IMR-90 (cell line): ENCODE measurements at regions not wholly inside any gene's neighbourhood (a gene's known extent, or its start where the extent isn't known, plus 50 kb on each side); places are given as distances from the start of the nearest gene placed in this dataset.

Source experiments
- ATAC-seq: fragments of 200-7000 bp; cut with Tn5 transposase; 2 replicates; pipeline ENCODE4 v1.9.1; 2020; ENCODE audit warnings: low read depth, mild to moderate bottlenecking, moderate library complexity
- BruUV-seq: library from RNA; stranded (reverse); fragments of 400-500 nt; replicated peaks from 2 replicates; lab custom pipeline; 2021; lab: Mats Ljungman, UMichigan
- CTCF ChIA-PET: fragments of 300-600 bp; formaldehyde crosslinking; extraction: SDS; loops from one replicate; lab custom pipeline; 2021; ENCODE audit warnings: antibody characterized with exemption; lab: Yijun Ruan, JAX
- POLR2A ChIA-PET: fragments of 300-600 bp; sonication (Branson Sonifier 250); formaldehyde crosslinking; loops from one replicate; lab custom pipeline; 2022; ENCODE audit warnings: antibody characterized with exemption; ENCODE audit not compliant: unreplicated experiment; lab: Charles Lee
- DNase-seq: peaks from one replicate; pipeline ENCODE4 v3.0.0; 2013
- H2AFZ ChIP-seq: replicated peaks from 2 replicates; pipeline ENCODE3; 2013; ENCODE audit warnings: low read length, mild to moderate bottlenecking; ENCODE audit not compliant: poor library complexity
- H2AK5ac ChIP-seq: 2 replicates; pipeline ENCODE4 v1.6.1; 2013; ENCODE audit warnings: low read depth, low read length, inconsistent platforms
- H2AK9ac ChIP-seq: replicated peaks from 2 replicates; pipeline ENCODE3; 2013; ENCODE audit warnings: mild to moderate bottlenecking, low read depth, low read length, moderate library complexity; ENCODE audit not compliant: poor library complexity
- H2BK120ac ChIP-seq: 2 replicates; pipeline ENCODE4 v1.6.1; 2013; ENCODE audit warnings: low read depth, low read length, inconsistent platforms
- H2BK15ac ChIP-seq: 3 replicates; pipeline ENCODE4 v1.6.1; 2013; ENCODE audit warnings: low read depth, low read length, inconsistent platforms
- H2BK20ac ChIP-seq: 2 replicates; pipeline ENCODE4 v1.6.1; 2013; ENCODE audit warnings: low read depth, mild to moderate bottlenecking, inconsistent platforms, low read length, moderate library complexity
- H2BK5ac ChIP-seq: 2 replicates; pipeline ENCODE4 v1.6.1; 2013; ENCODE audit warnings: mild to moderate bottlenecking, low read depth, low read length, inconsistent platforms; ENCODE audit not compliant: poor library complexity, severe bottlenecking
- H3K14ac ChIP-seq: replicated peaks from 2 replicates; pipeline ENCODE4 v1.6.1; 2013; ENCODE audit warnings: low read depth, low read length, inconsistent platforms
- H3K18ac ChIP-seq: 2 replicates; pipeline ENCODE4 v1.6.1; 2013; ENCODE audit warnings: low read depth, low read length, control low read depth
- H3K23ac ChIP-seq: 2 replicates; pipeline ENCODE4 v1.6.1; 2013; ENCODE audit warnings: low read depth, low read length, inconsistent platforms
- H3K27ac ChIP-seq: 2 replicates; pipeline ENCODE4 v1.5.1; 2013; ENCODE audit warnings: mild to moderate bottlenecking, control low read depth, low read length; ENCODE audit not compliant: insufficient read depth
- H3K27me3 ChIP-seq: 2 replicates; pipeline ENCODE4 v1.6.1; 2013; ENCODE audit warnings: low read length; ENCODE audit not compliant: control insufficient read depth, insufficient read depth
- H3K36me3 ChIP-seq: 2 replicates; pipeline ENCODE4 v1.6.1; 2013; ENCODE audit warnings: low read length, mixed read lengths; ENCODE audit not compliant: control insufficient read depth, insufficient read depth
- H3K4ac ChIP-seq: 2 replicates; pipeline ENCODE4 v1.6.1; 2013; ENCODE audit warnings: low read depth, low read length, inconsistent platforms
- H3K4me1 ChIP-seq: 2 replicates; pipeline ENCODE4 v1.6.1; 2013; ENCODE audit warnings: low read length, mixed read lengths; ENCODE audit not compliant: control insufficient read depth, insufficient read depth
- H3K4me2 ChIP-seq: 2 replicates; pipeline ENCODE4 v1.6.1; 2013; ENCODE audit warnings: low read depth, mild to moderate bottlenecking, control low read depth, low read length, moderate library complexity
- H3K4me3 ChIP-seq: 2 replicates; pipeline ENCODE4 v1.5.1; 2013; ENCODE audit warnings: low read depth, mild to moderate bottlenecking, control low read depth, low read length, moderate library complexity; ENCODE audit not compliant: insufficient read depth
- H3K56ac ChIP-seq: 2 replicates; pipeline ENCODE4 v1.6.1; 2013; ENCODE audit warnings: low read length, inconsistent platforms; ENCODE audit not compliant: insufficient read depth; ENCODE audit errors: extremely low read depth
- H3K79me1 ChIP-seq, 2 experiments: 2 replicates each; pipeline ENCODE4 v1.6.1; 2013; ENCODE audit warnings: low read length in 2 of 2, inconsistent platforms in 1 of 2, low read depth in 1 of 2
- H3K9ac ChIP-seq: 2 replicates; pipeline ENCODE4 v1.6.1; 2013; ENCODE audit warnings: low read depth, low read length, control low read depth
- H3K9me1 ChIP-seq: 2 replicates; pipeline ENCODE4 v1.6.1; 2013; ENCODE audit warnings: low read length, inconsistent platforms; ENCODE audit not compliant: insufficient read depth
- H3K9me3 ChIP-seq: 2 replicates; pipeline ENCODE4 v1.6.1; 2013; ENCODE audit warnings: low read length; ENCODE audit not compliant: control insufficient read depth, insufficient read depth
- H4K20me1 ChIP-seq: 2 replicates; pipeline ENCODE4 v1.6.1; 2013; ENCODE audit warnings: low read length, inconsistent platforms; ENCODE audit not compliant: insufficient read depth
- H4K5ac ChIP-seq: 2 replicates; pipeline ENCODE4 v1.6.1; 2013; ENCODE audit warnings: mild to moderate bottlenecking, low read depth, low read length, control low read depth
- H4K8ac ChIP-seq, 2 experiments: 2 replicates each; pipeline ENCODE4 v1.6.1; 2013; ENCODE audit warnings: low read depth in 2 of 2, low read length in 2 of 2, control low read depth in 1 of 2, inconsistent platforms in 1 of 2
- H4K91ac ChIP-seq: 2 replicates; pipeline ENCODE4 v1.6.1; 2013; ENCODE audit warnings: low read depth, low read length, inconsistent platforms; ENCODE audit not compliant: insufficient read depth
- CEBPB ChIP-seq: IDR thresholded peaks from 2 replicates; pipeline ENCODE4 v1.6.1; 2012; ENCODE audit warnings: low read depth, low read length, improper control_type of control experiment
- MXI1 ChIP-seq: IDR thresholded peaks from 2 replicates; pipeline ENCODE4 v1.6.1; 2012; ENCODE audit warnings: low read depth, mild to moderate bottlenecking, low read length, moderate library complexity, borderline replicate concordance
- NFE2L2 ChIP-seq: fragments of 150-350 bp; IDR thresholded peaks from 2 replicates; pipeline ENCODE4 v1.6.1; 2016; ENCODE audit warnings: low read depth, mild to moderate bottlenecking, low read length
- POLR2A ChIP-seq: IDR thresholded peaks from 2 replicates; pipeline ENCODE4 v1.6.1; 2012; ENCODE audit warnings: mild to moderate bottlenecking, low read depth, low read length
- RCOR1 ChIP-seq: IDR thresholded peaks from 2 replicates; pipeline ENCODE4 v1.6.1; 2012; ENCODE audit warnings: mild to moderate bottlenecking, low read length, improper control_type of control experiment; ENCODE audit not compliant: insufficient replicate concordance
- WGBS, 2 experiments: methylation state at CpG; one replicate each; pipeline versions ENCODE4 v1.1.5 to v1.1.7; 2013; ENCODE audit warnings: missing lambda C conversion rate in 2 of 2; ENCODE audit not compliant: insufficient read length in 1 of 2; ENCODE audit errors: extremely low coverage in 2 of 2; 5-methylcytosine and 5-hydroxymethylcytosine counted together
- dilution Hi-C: fragments of 300-500 bp; cut with HindIII; formaldehyde crosslinking; loops from one replicate; pipeline ENCODE4 v1.14.3; 2018; ENCODE audit warnings: low sequenced_read_pairs; ENCODE audit not compliant: unreplicated experiment
- in situ Hi-C: fragments of 300-500 bp; cut with MboI; formaldehyde crosslinking; loops from 3 replicates; pipeline ENCODE4 v1.14.3; 2019; ENCODE audit warnings: low sequenced_read_pairs, inconsistent platforms, mixed read lengths
- intact Hi-C: fragments of 100-400 bp; cut with micrococcal nuclease; formaldehyde crosslinking; loops from 2 replicates; pipeline ENCODE4 v1.10.0; 2022

DNA sequence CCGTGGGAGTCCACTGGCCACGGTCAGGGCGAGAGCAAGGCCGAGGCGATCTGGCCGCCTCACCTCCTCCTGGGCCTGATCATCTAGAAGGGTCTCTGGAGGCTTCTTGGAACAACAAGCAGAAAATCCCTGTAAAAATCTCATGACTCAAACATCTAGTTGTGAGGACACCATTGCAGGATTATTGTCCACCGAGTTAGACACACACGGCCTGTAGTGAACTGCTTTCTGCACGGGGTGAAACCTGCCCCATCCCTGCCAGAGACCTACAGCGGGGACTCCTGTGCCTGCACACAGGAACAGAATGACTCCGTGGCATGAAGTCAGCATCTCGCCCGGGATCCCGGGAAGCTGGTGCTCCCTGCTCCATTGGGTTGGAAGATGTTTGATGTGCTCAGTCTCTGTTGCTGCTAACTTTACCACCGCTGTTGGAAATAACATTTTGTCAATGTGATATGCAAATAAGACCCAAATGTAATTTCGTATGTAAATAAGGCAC lies 267.0 kb upstream of the TCERG1L start:
- Histone ChIP-seq H2BK20ac (no peak overlapping the region), H3K18ac (no peak overlapping the region), H3K79me1 (no peaks in the 10 kb centered on the region), H2BK5ac (no peak overlapping the region), H3K27me3 (no peaks in the 10 kb centered on the region), H3K23ac (no peak overlapping the region), H4K20me1 (no peaks in the 10 kb centered on the region), H3K4me2 (no peak overlapping the region), H3K27ac (no peak overlapping the region), H3K4me1 (no peaks in the 10 kb centered on the region), H2AFZ (no peak overlapping the region), H2AK9ac (no peak overlapping the region), H3K9me3 (peaks cover 50% of the 10 kb centered on the region), H2BK15ac (no peak overlapping the region), H3K9ac (no peak overlapping the region), H3K4ac (no peak overlapping the region), H4K91ac (no peak overlapping the region), H3K56ac (no peak overlapping the region), H4K8ac (no peak overlapping the region), H2AK5ac (no peak overlapping the region), H3K14ac (no peak overlapping the region), H3K36me3 (no peaks in the 10 kb centered on the region), H2BK120ac (no peak overlapping the region), H3K4me3 (no peak overlapping the region), H3K9me1 (no peaks in the 10 kb centered on the region), H4K5ac (no peak overlapping the region)
- ChIA-PET POLR2A (no interaction called here), CTCF (no interaction called here)
- TF ChIP-seq RCOR1 (no peak), NFE2L2 (no peak), POLR2A (no peak), CEBPB (no peak), MXI1 (no peak)
- BruUV-seq = no TSS peak
- no peak for ATAC-seq
- dilution Hi-C loops (no loop called here), intact Hi-C loops (no loop called here), in situ Hi-C loops (no loop called here)
- WGBS, 2 experiments = 60% methylated on average over 1 of the region's 16 CpGs; no CpG with 5 or more reads in 1 of the 2 experiments
- no peak for DNase-seq
